NCI-H2196 (cell line): ENCODE measurements at regions not wholly inside any gene's neighbourhood (a gene's known extent, or its start where the extent isn't known, plus 50 kb on each side); places are given as distances from the start of the nearest gene placed in this dataset.

Experiments
- DNase-seq: peaks from one replicate; lab custom pipeline; 2025; ENCODE audit not compliant: unreplicated experiment; lab: John Stamatoyannopoulos, UW

- DNase-seq: no peak
Measured at GRCh38 chrX:16222151-16222550, 54.9 kb downstream of the MAGEB17 start.

- DNase-seq: no peak
Measured at GRCh38 chrX:16223385-16223784, 56.1 kb downstream of the MAGEB17 start.

GRCh38 chrX:16239211-16239610, 71.9 kb downstream of the MAGEB17 start:
- no peak for DNase-seq

GRCh38 chrX:16240231-16240905, 73.1 kb downstream of the MAGEB17 start:
- DNase-seq: no peak

GRCh38 chrX:16240968-16241367, 73.7 kb downstream of the MAGEB17 start:
- DNase-seq: no peak

GRCh38 chrX:16250296-16250695, 83.0 kb downstream of the MAGEB17 start:
- no peak for DNase-seq

- no peak for DNase-seq
Measured at GRCh38 chrX:16251782-16252181, 84.5 kb downstream of the MAGEB17 start.

GRCh38 chrX:16258882-16259281, 91.6 kb downstream of the MAGEB17 start:
- DNase-seq: no peak

GRCh38 chrX:16267431-16267830, 100.2 kb downstream of the MAGEB17 start:
- no peak for DNase-seq

GRCh38 chrX:16268206-16268605, 100.9 kb downstream of the MAGEB17 start:
- DNase-seq: no peak

- DNase-seq: no peak
Measured at GRCh38 chrX:16278927-16279326, 111.6 kb downstream of the MAGEB17 start.

GRCh38 chrX:16282209-16282608, 114.9 kb downstream of the MAGEB17 start:
- no peak for DNase-seq

GRCh38 chrX:16284842-16285241, 117.6 kb downstream of the MAGEB17 start:
- no peak for DNase-seq

GRCh38 chrX:16290997-16291396, 123.7 kb downstream of the MAGEB17 start:
- DNase-seq: no peak

GRCh38 chrX:16300831-16301230, 133.6 kb downstream of the MAGEB17 start:
- DNase-seq: no peak

GRCh38 chrX:16304751-16305150, 137.5 kb downstream of the MAGEB17 start:
- DNase-seq: no peak

- no peak for DNase-seq
Measured at GRCh38 chrX:16305187-16305586, 137.9 kb downstream of the MAGEB17 start.

GRCh38 chrX:16307950-16308349, 140.7 kb downstream of the MAGEB17 start:
- DNase-seq: no peak

GRCh38 chrX:16308773-16309172, 141.5 kb downstream of the MAGEB17 start:
- DNase-seq: no peak

GRCh38 chrX:16310326-16310725, 143.0 kb downstream of the MAGEB17 start:
- no peak for DNase-seq

- no peak for DNase-seq
Measured at GRCh38 chrX:16311671-16312070, 144.4 kb downstream of the MAGEB17 start.

- no peak for DNase-seq
Measured at GRCh38 chrX:16312761-16313623, 145.7 kb downstream of the MAGEB17 start.
